HG03558 (cell line): ENCODE measurements at regions not wholly inside any gene's neighbourhood (a gene's known extent, or its start where the extent isn't known, plus 50 kb on each side); places are given as distances from the start of the nearest gene placed in this dataset.
"Not testable (repeated sequence)": the region's sequence is repeated elsewhere in the genome, so short reads cannot be mapped to it uniquely, and the experiment has no call there.

Experiments
- ATAC-seq: cut with Tn5 transposase; IDR thresholded peaks from one replicate; pipeline ENCODE4 v1.9.1; 2021; ENCODE audit warnings: moderate number of reproducible peaks; ENCODE audit not compliant: unreplicated experiment; ENCODE audit errors: extremely low read depth

DNA sequence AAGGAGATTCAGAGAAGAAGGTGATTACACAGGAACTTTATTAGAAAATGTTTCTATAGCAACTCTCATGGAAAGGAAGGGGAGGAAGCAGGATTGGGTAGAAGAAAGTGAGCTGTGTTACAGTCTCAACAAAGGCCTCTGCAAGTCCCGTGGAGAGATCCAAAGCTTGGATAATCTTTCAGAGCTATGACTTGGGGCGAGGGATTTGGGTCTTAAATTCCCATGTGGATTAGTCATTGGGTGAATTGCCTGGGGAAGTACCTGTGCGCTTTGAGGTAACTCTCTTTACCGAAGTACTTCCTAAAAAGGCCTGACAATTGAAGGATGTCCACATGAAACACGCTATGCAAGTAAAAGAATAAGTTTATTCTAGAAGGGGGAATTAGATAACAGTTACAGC lies 133.8 kb upstream of the ANKRD50 start:
- no peak for ATAC-seq

DNA sequence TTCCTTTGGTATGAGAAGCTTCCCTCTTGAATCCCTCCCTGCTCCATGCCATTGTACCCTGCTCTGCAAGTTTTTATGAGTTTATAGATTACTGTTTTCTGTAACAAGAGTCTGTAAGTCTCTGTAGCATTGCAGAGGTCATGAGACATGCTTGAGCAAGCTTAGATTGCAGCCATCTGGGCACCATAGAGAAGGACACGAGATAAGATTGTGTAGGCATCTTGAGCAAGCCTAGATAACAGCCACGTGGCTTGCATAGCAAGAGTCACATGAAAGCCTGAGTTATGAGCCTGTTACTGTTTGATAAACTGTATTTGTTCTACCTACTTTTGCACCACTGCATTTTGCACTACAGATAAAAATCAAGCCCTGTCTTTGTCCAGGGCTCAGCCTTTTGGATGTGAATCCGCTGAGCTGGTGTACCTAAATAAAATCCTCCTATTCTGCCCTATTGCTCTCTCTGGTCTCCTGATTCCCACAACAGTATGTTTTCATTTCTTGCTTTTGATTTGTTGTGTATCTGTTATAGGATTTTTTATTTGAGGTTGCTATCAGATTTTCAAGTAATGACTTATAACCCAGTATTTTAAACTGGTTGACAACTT lies 127.4 kb upstream of the ANKRD50 start:
- no peak for ATAC-seq

DNA sequence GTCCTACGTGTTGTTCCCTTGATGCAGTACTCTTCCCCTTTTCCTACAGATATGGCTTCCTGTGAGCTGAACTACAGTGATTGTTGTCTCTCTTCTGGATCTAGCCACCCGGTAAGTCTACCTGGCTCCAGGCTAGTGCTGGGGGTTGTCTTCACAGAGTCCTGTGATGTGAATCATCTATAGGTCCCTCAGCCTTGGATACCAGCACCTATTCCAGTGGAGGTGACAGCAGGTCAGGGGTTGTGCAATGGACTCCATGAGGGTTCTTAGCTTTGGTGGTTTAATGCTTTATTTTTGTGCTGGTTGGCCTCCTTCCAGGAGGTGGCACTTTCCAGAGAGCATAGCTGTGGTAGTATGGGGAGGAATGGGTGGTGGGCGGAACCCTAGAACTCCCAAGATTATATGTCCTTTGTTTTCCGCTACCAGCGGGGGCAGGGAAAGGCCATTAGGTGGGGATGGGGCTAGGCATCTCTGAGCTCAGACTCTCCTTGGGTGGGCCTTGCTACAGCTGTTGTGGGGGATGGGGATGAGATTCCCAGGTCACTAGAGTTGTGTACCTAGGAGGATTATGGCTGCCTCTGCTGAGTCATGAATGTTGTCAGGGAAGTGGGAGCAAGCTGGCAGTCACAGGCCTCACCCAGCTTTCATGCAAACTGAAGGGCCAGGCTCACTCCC lies 121.4 kb upstream of the ANKRD50 start:
- ATAC-seq: no peak

DNA sequence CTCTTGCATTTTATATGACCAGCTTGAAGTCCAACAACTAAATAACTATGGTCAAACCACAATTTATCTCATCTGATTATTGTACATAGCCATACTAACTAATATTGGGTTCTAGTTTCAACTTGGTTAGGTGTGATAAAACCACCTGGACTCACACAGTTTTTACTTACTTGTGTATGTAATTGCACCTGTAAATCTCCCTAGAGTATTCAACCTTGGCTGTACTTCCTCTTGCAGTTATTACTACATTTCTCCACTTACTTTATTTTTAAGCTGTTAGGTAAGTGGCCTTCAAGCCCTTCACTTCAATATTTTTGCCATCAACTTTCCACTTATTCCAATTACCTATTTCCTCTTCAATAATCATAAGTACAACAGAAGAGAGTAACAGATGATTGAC lies 115.8 kb upstream of the ANKRD50 start:
- no peak for ATAC-seq

DNA sequence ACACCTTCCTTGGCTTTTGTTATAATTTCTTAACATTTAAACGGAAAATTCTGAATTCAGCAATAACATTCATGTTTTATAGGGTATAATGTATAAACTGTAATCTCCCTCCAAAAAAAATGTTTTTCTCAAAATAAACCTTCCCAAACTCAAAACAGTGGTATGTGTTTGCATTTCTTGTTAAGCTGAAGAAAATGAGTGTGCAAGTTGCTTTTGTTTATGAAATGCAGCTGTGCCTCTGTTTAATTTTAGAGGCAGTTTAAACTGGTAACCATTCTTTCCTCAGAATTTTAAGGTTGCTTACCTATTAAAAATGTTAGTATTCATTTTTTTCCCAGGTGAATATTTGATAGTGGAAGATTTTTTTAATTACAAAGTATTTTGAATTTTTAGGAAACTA lies 105.0 kb upstream of the ANKRD50 start:
- no peak for ATAC-seq

DNA sequence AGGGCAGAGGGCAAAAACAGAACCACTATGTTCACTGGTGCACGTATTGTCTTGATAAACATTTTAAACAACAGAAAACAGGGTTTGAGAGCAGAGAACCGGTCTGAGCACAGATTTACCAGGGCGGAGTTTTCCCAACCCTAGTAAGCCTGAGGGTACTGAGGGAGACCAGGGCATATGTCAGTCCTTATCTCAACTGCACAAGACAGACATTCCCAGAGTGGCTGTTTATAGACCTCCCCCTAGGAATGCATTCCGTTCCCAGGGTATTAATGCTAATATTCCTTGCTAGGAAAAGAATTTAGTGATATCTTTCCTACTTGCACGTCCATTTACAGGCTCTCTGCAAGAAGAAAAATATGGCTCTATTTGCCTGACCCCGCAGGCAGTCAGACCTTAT lies 99.7 kb upstream of the ANKRD50 start:
- ATAC-seq: not testable (repeated sequence)

DNA sequence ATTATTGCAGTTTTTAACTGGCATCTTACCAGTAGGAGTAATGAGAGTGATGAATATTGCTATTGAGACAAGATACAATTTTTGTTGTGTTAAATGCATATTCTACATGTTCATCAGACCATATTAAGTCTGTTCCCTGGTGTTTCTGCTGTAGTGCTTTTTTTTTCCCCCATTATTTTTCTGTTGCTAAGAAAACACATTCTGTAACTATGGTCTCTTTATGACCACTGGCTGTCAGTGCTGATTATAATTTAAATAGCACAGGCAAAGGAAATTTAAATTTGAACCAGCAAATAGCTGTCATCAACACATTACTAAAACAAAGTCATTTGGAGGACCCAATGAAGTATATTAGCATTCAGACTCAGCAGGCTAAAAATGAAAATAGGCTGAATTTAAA lies 98.3 kb upstream of the ANKRD50 start:
- ATAC-seq: no peak

DNA sequence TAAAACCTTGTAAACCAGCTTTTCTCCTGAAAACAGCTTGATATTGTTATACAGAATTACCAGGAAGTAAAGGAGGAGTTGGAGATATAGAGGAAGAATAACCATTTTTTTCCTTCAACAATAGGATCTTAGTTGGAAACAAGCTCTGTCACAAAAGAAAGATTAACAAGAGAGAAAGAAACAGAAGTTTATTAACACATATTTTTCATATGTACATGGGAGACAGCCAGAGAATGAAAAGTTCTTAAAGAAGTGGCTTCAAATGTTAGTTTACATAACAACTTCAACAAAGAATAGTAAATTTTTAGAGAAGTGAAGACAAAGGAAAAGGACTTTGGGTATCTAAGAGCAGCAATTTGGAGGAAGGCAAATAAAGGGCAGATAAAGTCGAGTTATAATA lies 94.9 kb upstream of the ANKRD50 start:
- no peak for ATAC-seq

DNA sequence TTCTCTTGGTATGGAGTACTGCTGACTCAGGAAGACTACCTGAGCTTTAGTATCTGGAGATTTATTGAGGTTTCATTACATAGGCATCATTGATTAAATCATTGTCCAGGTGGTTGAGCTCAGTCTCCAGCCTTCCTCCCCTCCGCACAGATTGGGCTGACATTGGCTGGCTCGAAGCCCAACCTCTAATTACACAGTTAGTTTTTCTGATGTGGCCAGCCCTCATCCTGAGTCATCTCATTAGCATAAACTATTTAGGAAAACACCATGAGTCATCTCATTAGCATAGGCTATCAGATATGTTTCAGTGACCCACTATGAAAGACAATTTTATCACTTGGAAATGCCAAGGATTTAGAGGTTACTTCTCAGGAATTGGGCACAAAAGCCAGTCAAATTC lies 93.9 kb upstream of the ANKRD50 start:
- no peak for ATAC-seq

DNA sequence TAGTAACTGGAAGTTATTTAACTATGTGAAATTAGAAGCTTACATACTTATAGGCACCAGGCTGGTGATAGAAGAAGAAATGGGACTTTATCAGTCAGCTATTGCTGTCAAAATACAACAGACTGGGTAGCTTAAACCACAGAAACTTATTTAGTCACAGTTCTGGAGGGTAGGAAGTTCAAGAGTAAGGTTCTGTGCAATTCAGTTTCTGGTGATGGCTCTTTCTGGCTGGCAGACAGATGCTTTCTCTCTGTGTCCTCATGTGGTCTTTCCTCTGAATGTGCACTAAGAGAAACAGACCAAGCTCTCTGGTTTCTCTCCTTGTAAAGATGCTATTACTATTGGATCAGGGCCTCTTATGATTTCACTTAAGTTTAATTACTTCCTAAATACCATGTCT lies 92.1 kb upstream of the ANKRD50 start:
- peak; percentile 83 for ATAC-seq

DNA sequence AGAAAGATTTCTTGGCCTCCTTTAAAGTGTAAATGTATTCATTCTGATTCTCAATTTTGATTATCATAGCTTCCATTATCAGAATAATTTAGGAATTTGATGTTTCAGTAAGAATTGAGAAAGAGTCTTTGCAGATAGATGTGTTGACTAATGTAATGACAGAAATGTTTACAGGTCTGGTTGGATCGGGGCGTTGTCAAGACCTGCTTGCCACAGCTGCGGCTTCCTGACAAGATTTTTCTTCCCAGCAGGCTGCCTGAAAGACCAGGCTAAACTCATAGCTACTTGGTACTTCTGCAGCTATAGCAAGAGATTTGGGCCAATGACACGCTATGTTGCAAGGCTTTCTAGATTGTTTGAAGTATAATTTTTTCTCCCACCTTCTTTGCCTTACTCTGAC lies 91.5 kb upstream of the ANKRD50 start:
- no peak for ATAC-seq

DNA sequence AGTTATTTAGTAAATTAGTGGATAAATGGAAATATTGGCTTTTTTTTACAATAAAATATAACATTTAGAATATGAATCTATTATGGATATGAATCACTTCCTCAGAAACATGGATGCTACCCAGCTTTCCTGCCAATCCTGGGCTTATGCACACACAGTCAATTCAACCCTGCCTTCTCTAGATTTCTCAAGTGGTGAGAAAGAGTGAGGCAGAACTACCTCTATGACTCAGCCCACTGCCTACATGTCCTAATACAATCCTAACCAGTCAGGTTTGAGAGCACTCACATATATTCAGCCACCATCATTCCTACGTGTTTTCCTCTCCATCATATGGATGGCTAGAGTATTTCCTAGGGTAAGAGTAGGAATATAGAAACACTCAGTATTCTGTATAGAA lies 91.1 kb upstream of the ANKRD50 start:
- no peak for ATAC-seq

DNA sequence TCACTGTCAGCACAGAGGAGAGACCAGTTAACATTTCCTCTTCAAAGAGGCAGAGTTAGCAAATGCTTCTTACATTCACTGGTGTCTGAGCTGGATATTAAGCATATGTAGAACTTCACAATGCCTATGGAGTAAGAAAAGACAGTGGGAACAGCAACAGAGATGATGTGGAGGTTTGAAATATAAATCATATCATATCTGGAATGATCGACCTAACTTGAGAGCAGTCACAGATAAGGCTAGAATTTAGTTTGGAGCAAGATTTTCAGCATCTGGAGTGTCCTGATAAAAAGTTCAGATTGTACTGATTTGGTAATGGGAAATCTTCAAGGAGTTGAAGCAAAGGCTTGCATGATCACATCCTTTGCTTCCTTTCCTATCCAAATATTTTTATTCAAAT lies 90.5 kb upstream of the ANKRD50 start:
- ATAC-seq: no peak

DNA sequence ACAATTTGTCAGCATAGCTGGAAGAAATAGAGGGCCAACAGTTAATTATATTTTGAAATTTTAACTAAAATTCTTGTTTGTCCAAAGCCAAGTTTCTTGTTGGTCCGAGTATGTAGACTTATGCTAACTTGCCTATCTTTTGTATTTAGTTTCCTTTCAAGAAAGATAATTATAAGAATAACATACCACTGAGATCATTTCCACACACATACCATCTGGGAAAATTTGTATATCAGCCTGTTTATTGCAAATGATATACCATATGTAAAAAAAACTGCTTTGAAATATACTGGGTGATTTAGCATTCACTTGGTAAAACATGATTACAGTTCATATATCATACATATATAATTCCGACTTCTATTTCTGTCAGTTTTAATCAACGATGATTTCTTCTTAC lies 84.7 kb upstream of the ANKRD50 start:
- no peak for ATAC-seq

DNA sequence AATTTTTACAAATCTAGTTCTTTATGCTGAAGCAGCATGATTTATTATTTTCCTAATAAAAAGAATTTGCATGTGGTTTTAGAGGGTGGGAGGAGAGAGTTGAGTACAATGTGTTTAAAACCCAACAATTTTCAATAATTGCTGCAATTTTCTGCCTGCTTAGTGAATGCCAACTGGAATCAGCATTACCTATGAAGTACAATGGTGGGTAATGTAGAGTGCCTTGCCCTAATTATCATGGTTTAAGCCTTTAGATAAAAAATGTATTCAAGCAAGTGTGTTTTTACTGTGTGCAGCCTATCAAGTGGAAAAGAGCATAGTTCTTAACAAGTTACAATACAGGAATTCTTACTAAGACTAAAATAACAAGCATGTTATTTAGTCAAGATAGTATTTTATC lies 77.9 kb upstream of the ANKRD50 start:
- ATAC-seq: no peak

DNA sequence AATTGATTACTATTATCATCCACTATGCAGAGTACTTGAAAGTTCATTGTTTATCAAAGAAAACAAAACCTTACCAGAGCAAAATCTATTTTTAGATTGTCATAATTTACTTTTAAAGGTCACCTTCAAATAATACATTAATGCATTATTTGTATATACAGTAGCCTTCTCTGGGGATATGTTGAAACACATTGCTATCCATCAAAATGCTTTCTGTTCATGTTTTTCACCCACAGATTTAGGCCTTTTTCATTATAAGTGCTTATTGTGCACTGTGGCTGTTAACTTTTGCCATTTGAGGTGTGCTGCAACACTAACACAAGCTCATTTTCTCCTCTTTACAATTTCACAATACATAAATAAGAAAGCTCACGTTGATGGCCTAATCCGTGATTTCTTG lies 74.1 kb upstream of the ANKRD50 start:
- ATAC-seq: no peak

DNA sequence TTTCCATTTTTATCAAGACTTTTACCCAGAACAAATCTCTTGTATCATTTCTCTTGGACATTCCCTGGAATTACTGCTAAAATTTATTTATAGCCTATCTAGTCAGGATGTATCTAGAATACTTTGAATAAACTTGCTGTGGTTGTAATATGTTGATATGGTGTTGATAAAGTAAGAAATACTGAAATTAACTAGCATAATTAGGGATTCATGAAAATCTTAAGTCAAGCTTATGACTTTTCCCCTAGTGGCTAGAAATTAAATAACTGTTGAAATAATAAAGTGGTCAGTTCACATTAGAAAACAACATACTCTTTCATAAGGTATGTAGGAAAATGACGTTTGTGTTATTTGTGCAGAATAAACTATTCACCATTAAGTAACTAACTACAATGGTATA lies 73.1 kb upstream of the ANKRD50 start:
- ATAC-seq: no peak

DNA sequence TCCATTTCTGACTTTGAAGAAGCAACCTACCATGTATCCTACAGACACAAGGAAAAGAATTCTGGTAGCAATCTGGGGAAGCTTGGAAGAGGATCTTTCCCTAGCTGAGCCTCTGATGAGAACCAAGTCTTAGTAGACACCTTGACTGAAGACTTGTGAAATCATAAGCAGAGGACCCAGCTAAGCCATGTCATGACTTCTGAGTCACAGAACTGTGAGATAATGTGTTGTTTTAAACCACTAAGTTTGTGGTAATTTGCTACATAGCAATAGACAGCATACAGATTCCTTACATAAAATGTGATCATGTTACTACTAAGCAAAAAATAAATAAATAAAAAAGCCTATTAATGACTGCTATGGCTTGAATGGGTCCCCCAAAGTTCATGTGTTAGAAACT lies 71.3 kb upstream of the ANKRD50 start:
- ATAC-seq: no peak

DNA sequence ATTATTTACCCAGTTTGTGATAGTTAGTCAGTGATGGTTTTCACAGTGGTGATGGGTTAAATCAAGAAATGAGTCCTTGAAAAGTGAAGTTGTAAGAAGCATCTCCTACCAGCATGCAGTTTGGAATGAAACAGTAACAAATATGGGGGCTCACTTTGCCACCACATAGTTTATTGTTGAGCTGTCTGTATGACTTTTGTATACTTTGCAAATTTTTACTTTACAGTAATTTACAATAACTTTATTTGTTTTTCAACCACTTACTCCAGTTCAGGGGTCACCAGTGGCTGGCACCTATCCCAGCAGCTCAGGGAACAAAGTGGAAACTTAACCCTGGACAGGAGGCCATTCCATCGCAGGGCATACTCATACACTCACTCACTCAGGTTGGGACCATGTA lies 64.5 kb upstream of the ANKRD50 start:
- ATAC-seq: no peak

DNA sequence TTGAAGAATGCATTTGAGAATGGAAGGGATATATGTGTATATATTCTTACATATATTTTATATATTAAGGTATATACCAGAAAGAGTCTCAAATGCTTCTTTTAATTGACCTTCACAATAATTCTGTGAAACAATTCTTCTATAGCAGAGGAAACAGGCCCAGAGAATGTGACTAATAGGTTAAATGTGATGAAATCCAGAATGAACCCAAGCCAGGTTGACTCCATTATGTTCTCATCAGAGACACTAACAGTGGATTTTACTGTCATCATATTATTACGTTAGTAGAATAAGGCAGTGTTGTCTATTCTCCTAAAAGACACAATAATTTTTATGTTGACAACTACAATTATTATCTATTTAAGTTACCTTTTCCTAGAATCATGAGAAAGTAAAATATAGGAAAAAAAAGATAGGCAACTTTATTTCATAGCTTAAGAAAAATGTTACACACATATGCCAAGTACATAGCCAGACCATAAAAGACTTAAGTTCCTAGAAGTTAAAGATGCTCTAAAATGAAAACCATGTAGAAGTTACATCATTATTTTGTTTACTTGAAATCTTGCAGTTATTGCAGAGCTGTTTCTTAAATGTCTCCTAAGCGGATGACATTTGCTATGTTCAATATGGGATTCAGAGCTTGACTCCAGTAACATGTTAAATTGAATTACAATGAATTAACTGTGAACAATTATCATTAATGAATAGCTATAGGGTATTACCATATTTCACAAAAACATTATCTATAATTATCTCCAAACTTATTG lies 56.2 kb upstream of the ANKRD50 start:
- no peak for ATAC-seq

DNA sequence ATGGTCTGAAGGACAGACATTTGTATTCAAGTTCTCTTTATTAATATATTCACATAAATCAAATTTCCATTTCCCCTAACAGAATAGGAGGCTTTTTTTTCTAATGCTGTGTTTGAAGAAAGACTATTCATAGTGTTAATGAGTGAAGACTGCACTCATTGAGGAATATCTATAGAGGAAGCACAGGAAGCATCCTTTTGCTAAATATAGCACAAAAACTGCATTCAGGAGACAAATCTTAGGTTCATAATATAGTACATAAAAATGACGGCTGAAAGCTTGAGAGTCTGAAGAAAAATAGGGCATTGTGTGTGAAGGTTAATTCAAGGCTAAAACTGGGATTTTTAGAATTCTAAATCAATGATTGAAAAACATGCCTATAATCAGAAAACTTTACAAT lies 50.4 kb upstream of the ANKRD50 start:
- ATAC-seq: no peak
